Calu3 (cell line): ENCODE measurements at regions not wholly inside any gene's neighbourhood (a gene's known extent, or its start where the extent isn't known, plus 50 kb on each side); places are given as distances from the start of the nearest gene placed in this dataset.

ENCODE experiments used
- BruUV-seq: library from RNA; stranded (reverse); fragments of 400-500 nt; replicated peaks from 2 replicates; lab custom pipeline; 2021; lab: Mats Ljungman, UMichigan
- CTCF ChIA-PET: fragments of 300-600 bp; sonication (Branson Sonifier 250); formaldehyde crosslinking; loops from one replicate; lab custom pipeline; 2022; ENCODE audit warnings: antibody characterized with exemption; lab: Charles Lee
- DNase-seq: peaks from one replicate; pipeline ENCODE4 v3.0.0; 2022
- H3K27ac Mint-ChIP-seq: one replicate; pipeline ENCODE4 v1.8.0; 2022; ENCODE audit warnings: mixed read lengths; ENCODE audit not compliant: unreplicated experiment
- H3K27me3 Mint-ChIP-seq: one replicate; pipeline ENCODE4 v1.8.0; 2022; ENCODE audit warnings: mixed read lengths; ENCODE audit not compliant: unreplicated experiment
- H3K36me3 Mint-ChIP-seq: one replicate; pipeline ENCODE4 v1.8.0; 2022; ENCODE audit warnings: mild to moderate bottlenecking, moderate library complexity, mixed read lengths; ENCODE audit not compliant: insufficient read depth, unreplicated experiment
- H3K4me1 Mint-ChIP-seq: one replicate; pipeline ENCODE4 v1.8.0; 2022; ENCODE audit warnings: mild to moderate bottlenecking, low read depth, mixed read lengths; ENCODE audit not compliant: unreplicated experiment
- H3K4me3 Mint-ChIP-seq: one replicate; pipeline ENCODE4 v1.8.0; 2022; ENCODE audit warnings: mild to moderate bottlenecking, low read depth, moderate library complexity, mixed read lengths; ENCODE audit not compliant: unreplicated experiment
- H3K9me3 Mint-ChIP-seq: one replicate; pipeline ENCODE4 v1.8.0; 2022; ENCODE audit warnings: low read depth, mixed read lengths; ENCODE audit not compliant: unreplicated experiment
- CTCF ChIP-seq: fragments of 200-600 bp; IDR thresholded peaks from one replicate; pipeline ENCODE4 v1.8.0; 2022; ENCODE audit warnings: antibody characterized with exemption; ENCODE audit not compliant: unreplicated experiment
- intact Hi-C: fragments of 100-400 bp; cut with micrococcal nuclease; formaldehyde crosslinking; loops from one replicate; pipeline ENCODE4 v1.10.0; 2022; ENCODE audit not compliant: unreplicated experiment

GRCh38 chrX:120750381-120750780, 120.5 kb upstream of the C1GALT1C1 start:
- intact Hi-C loops: no loop called here
- Mint-ChIP-seq H3K4me3 (no peak overlapping the region), H3K27me3 (peaks cover 22% of the 10 kb centered on the region), H3K9me3 (peaks cover under 1% of the 10 kb centered on the region), H3K36me3 (no peaks in the 10 kb centered on the region), H3K4me1 (no peaks in the 10 kb centered on the region), H3K27ac (no peak overlapping the region)
- CTCF ChIA-PET: no interaction called here
- no peak for TF ChIP-seq CTCF
- BruUV-seq: no TSS peak
- DNase-seq: no peak

GRCh38 chrX:120749141-120749846, 119.4 kb upstream of the C1GALT1C1 start:
- intact Hi-C loops: no loop called here
- CTCF ChIA-PET: interaction anchor here (1.0 kb wide), 1 partner anchor 11 kb away, joined by 3 read pairs; no protein-coding TSS in a partner anchor
- DNase-seq: no peak
- Mint-ChIP-seq H3K4me1 (no peaks in the 10 kb centered on the region), H3K4me3 (no peak overlapping the region), H3K36me3 (no peaks in the 10 kb centered on the region), H3K27ac (no peak overlapping the region), H3K9me3 (peaks cover 5% of the 10 kb centered on the region), H3K27me3 (peaks cover 31% of the 10 kb centered on the region)
- no TSS peak for BruUV-seq
- no peak for TF ChIP-seq CTCF

- CTCF ChIA-PET: interaction anchor here (0.6 kb wide), 1 partner anchor 22 kb away, joined by 6 read pairs; no protein-coding TSS in a partner anchor
- no peak for TF ChIP-seq CTCF
- Mint-ChIP-seq H3K27ac (no peak overlapping the region), H3K36me3 (no peaks in the 10 kb centered on the region), H3K4me3 (no peak overlapping the region), H3K9me3 (peaks cover 5% of the 10 kb centered on the region), H3K27me3 (peaks cover 31% of the 10 kb centered on the region), H3K4me1 (no peaks in the 10 kb centered on the region)
- no peak for DNase-seq
- BruUV-seq: no TSS peak
- intact Hi-C loops: no loop called here
Observed at GRCh38 chrX:120746153-120746552, 116.3 kb upstream of the C1GALT1C1 start.

- no TSS peak for BruUV-seq
- peaks cover 5% of the 10 kb centered on the region for H3K9me3 Mint-ChIP-seq
- CTCF ChIA-PET: no interaction called here
Observed at GRCh38 chrX:120742946-120743665, 113.3 kb upstream of the C1GALT1C1 start.

More at GRCh38 chrX:120742946-120743665, 113.3 kb upstream of the C1GALT1C1 start:
- no peak for DNase-seq
- Mint-ChIP-seq H3K36me3 (no peaks in the 10 kb centered on the region), H3K27ac (no peak overlapping the region), H3K4me1 (no peaks in the 10 kb centered on the region), H3K4me3 (no peak overlapping the region), H3K27me3 (peaks cover 36% of the 10 kb centered on the region)
- intact Hi-C loops: no loop called here
- TF ChIP-seq CTCF: no peak
